H1 (cell line): ENCODE measurements at regions not wholly inside any gene's neighbourhood (a gene's known extent, or its start where the extent isn't known, plus 50 kb on each side); places are given as distances from the start of the nearest gene placed in this dataset.

Experiments used
- CTCF ChIA-PET: fragments of 300-600 bp; sonication (Branson Sonifier 250); formaldehyde crosslinking; loops from one replicate; lab custom pipeline; 2021; ENCODE audit not compliant: partially characterized antibody; lab: Charles Lee
- POLR2A ChIA-PET: fragments of 300-600 bp; sonication (Branson Sonifier 250); formaldehyde crosslinking; loops from one replicate; lab custom pipeline; 2021; ENCODE audit warnings: inconsistent platforms; ENCODE audit not compliant: partially characterized antibody; lab: Charles Lee
- DNase-seq, 2 experiments: peaks; one replicate each; pipeline versions ENCODE4 v3.0.0 to v3.0.0-alpha.2; 2010 to 2022; ENCODE audit warnings: low spot score in 2 of 2, low read depth in 1 of 2, mixed read lengths in 1 of 2
- FAIRE-seq: peaks from 2 replicates; lab custom pipeline; 2011; peaks lifted over from hg19 to GRCh38; lab: Jason Lieb, UNC
- H2AFZ ChIP-seq: 2 replicates; pipeline ENCODE4 v1.8.1; 2012; ENCODE audit warnings: low read length, inconsistent platforms
- H2AK5ac ChIP-seq: 2 replicates; pipeline ENCODE4 v1.6.1; 2013; ENCODE audit warnings: low read depth, low read length
- H2BK120ac ChIP-seq: replicated peaks from 2 replicates; pipeline ENCODE3; 2013; ENCODE audit warnings: low read depth, low read length, inconsistent platforms
- H2BK12ac ChIP-seq: 2 replicates; pipeline ENCODE4 v1.6.1; 2013; ENCODE audit warnings: low read depth, low read length
- H2BK15ac ChIP-seq: 2 replicates; pipeline ENCODE4 v1.6.1; 2013; ENCODE audit warnings: low read length
- H2BK20ac ChIP-seq: 2 replicates; pipeline ENCODE4 v1.6.1; 2013; ENCODE audit warnings: low read length
- H2BK5ac ChIP-seq: 2 replicates; pipeline ENCODE4 v1.6.1; 2013; ENCODE audit warnings: low read depth, low read length
- H3K14ac ChIP-seq: 2 replicates; pipeline ENCODE4 v1.6.1; 2013; ENCODE audit warnings: inconsistent platforms; ENCODE audit not compliant: insufficient read length
- H3K18ac ChIP-seq: 2 replicates; pipeline ENCODE4 v1.6.1; 2013; ENCODE audit warnings: low read length; ENCODE audit errors: extremely low read depth
- H3K23ac ChIP-seq: 2 replicates; pipeline ENCODE4 v1.6.1; 2013; ENCODE audit warnings: inconsistent platforms; ENCODE audit not compliant: insufficient read length
- H3K23me2 ChIP-seq: 2 replicates; pipeline ENCODE4 v1.6.1; 2013; ENCODE audit warnings: low read depth, low read length
- H3K27ac ChIP-seq: 2 replicates; pipeline ENCODE4 v1.6.1; 2011; ENCODE audit warnings: low read depth, low read length, inconsistent platforms
- H3K27me3 ChIP-seq, 4 experiments: replicated peaks in 1 of 4; 1 replicate in 1 of 4; 2 replicates in 3 of 4; pipeline versions ENCODE4 v1.6.1 to v1.8.1; 2011 to 2013; ENCODE audit warnings: low read length in 3 of 4, mild to moderate bottlenecking in 3 of 4, inconsistent platforms in 2 of 4, mixed read lengths in 2 of 4, moderate library complexity in 1 of 4; ENCODE audit not compliant: control insufficient read depth in 3 of 4, insufficient read depth in 3 of 4; ENCODE audit errors: extremely low read depth in 1 of 4
- H3K36me3 ChIP-seq, 4 experiments: 2 replicates each; pipeline versions ENCODE4 v1.6.1 to v1.8.1; 2011 to 2013; ENCODE audit warnings: mild to moderate bottlenecking in 4 of 4, low read length in 3 of 4, moderate library complexity in 2 of 4, control low read depth in 1 of 4, inconsistent platforms in 1 of 4; ENCODE audit not compliant: insufficient read depth in 4 of 4, control insufficient read depth in 2 of 4
- H3K4ac ChIP-seq: replicated peaks from 2 replicates; pipeline ENCODE3; 2013; ENCODE audit warnings: low read length, low read depth, mixed read lengths, inconsistent platforms; ENCODE audit not compliant: insufficient read length
- H3K4me1 ChIP-seq, 4 experiments: replicated peaks in 1 of 4; 1 replicate in 1 of 4; 2 replicates in 3 of 4; pipeline versions ENCODE4 v1.6.1 to v1.8.1; 2011 to 2013; ENCODE audit warnings: low read length in 3 of 4, inconsistent platforms in 2 of 4, mixed read lengths in 1 of 4; ENCODE audit not compliant: insufficient read depth in 4 of 4, control insufficient read depth in 3 of 4
- H3K4me2 ChIP-seq, 2 experiments: 2 replicates each; pipeline versions ENCODE4 v1.6.1 to v1.8.1; 2011 to 2013; ENCODE audit warnings: low read depth in 2 of 2, low read length in 2 of 2, control low read depth in 1 of 2, inconsistent platforms in 1 of 2, mild to moderate bottlenecking in 1 of 2; ENCODE audit not compliant: insufficient read depth in 1 of 2
- H3K4me3 ChIP-seq, 4 experiments: fragments of 200-600, 300-600 bp in 1 of 4; sonication (generic), shearing (Covaris generic), sonication (Bioruptor Twin) in 1 of 4; 2 replicates each; pipeline versions ENCODE4 v1.5.1 to v1.8.1; 2011 to 2016; ENCODE audit warnings: low read length in 4 of 4, low read depth in 3 of 4, control low read depth in 2 of 4, inconsistent platforms in 2 of 4, mild to moderate bottlenecking in 2 of 4, mixed read lengths in 1 of 4, moderate library complexity in 1 of 4; ENCODE audit not compliant: insufficient read depth in 2 of 4; ENCODE audit errors: extremely low read depth in 1 of 4
- H3K56ac ChIP-seq: replicated peaks from 2 replicates; pipeline ENCODE3; 2013; ENCODE audit warnings: low read depth, mild to moderate bottlenecking, mixed read lengths, low read length, inconsistent platforms; ENCODE audit not compliant: insufficient read length
- H3K79me1 ChIP-seq: 2 replicates; pipeline ENCODE4 v1.6.1; 2013; ENCODE audit warnings: low read depth, low read length, control low read depth
- H3K79me2 ChIP-seq, 2 experiments: 2 replicates each; pipeline versions ENCODE4 v1.6.1 to v1.8.1; 2012 to 2013; ENCODE audit warnings: low read length in 2 of 2, mild to moderate bottlenecking in 2 of 2, inconsistent platforms in 1 of 2; ENCODE audit not compliant: insufficient read depth in 2 of 2, control insufficient read depth in 1 of 2
- H3K9ac ChIP-seq, 4 experiments: replicated peaks in 1 of 4; 1 replicate in 1 of 4; 2 replicates in 3 of 4; pipeline versions ENCODE4 v1.6.1 to v1.8.1; 2011 to 2013; ENCODE audit warnings: low read depth in 3 of 4, low read length in 3 of 4, control low read depth in 2 of 4, mild to moderate bottlenecking in 2 of 4, moderate library complexity in 2 of 4, inconsistent platforms in 1 of 4; ENCODE audit errors: extremely low read depth in 1 of 4
- H3K9me3 ChIP-seq, 2 experiments: 2 replicates each; pipeline versions ENCODE4 v1.6.1 to v1.8.1; 2012 to 2013; ENCODE audit warnings: mild to moderate bottlenecking in 2 of 2, moderate library complexity in 2 of 2, control low read depth in 1 of 2, inconsistent platforms in 1 of 2, low read depth in 1 of 2, low read length in 1 of 2, mixed read lengths in 1 of 2; ENCODE audit not compliant: insufficient read depth in 2 of 2
- H4K20me1 ChIP-seq, 2 experiments: replicated peaks in 1 of 2; 2 replicates each; pipeline versions ENCODE3 to v1.8.1; 2011 to 2013; ENCODE audit warnings: inconsistent platforms in 2 of 2, low read length in 2 of 2, mild to moderate bottlenecking in 1 of 2; ENCODE audit not compliant: insufficient read depth in 2 of 2, control insufficient read depth in 1 of 2
- H4K5ac ChIP-seq: 2 replicates; pipeline ENCODE4 v1.6.1; 2013; ENCODE audit warnings: low read length, low read depth, mixed read lengths, inconsistent platforms; ENCODE audit not compliant: insufficient read length
- H4K8ac ChIP-seq: 2 replicates; pipeline ENCODE4 v1.8.0; 2013; ENCODE audit warnings: mild to moderate bottlenecking, moderate library complexity, low read length, inconsistent platforms; ENCODE audit not compliant: insufficient read depth; ENCODE audit errors: extremely low read depth
- H4K91ac ChIP-seq: replicated peaks from 2 replicates; pipeline ENCODE3; 2013; ENCODE audit warnings: low read length, mixed read lengths, inconsistent platforms; ENCODE audit not compliant: insufficient read length
- HDAC6 ChIP-seq: IDR thresholded peaks from one replicate; pipeline ENCODE4 v1.7.1; 2012; ENCODE audit warnings: low read depth, mild to moderate bottlenecking, inconsistent platforms, low read length, moderate library complexity
- KDM1A ChIP-seq: fragments of 200-600, 300-600 bp; sonication (generic); IDR thresholded peaks from 2 replicates; pipeline ENCODE4 v1.7.1; 2016; ENCODE audit warnings: mild to moderate bottlenecking, low read length, borderline replicate concordance
- NANOG ChIP-seq: IDR thresholded peaks from 2 replicates; pipeline ENCODE4 v1.6.1; 2011; ENCODE audit warnings: low read length, low read depth, mild to moderate bottlenecking, inconsistent platforms; ENCODE audit not compliant: insufficient read depth, poor library complexity, severe bottlenecking
- TAF7 ChIP-seq: optimal IDR thresholded peaks from 2 replicates; pipeline ENCODE3; 2011; ENCODE audit warnings: low read depth, mild to moderate bottlenecking, inconsistent platforms, low read length, moderate library complexity, borderline replicate concordance
- WGBS, 2 experiments: shearing (Covaris generic) in 1 of 2; methylation state at CpG; one replicate each; pipeline versions ENCODE4 v1.1.6 to v1.1.7; 2013 to 2015; ENCODE audit warnings: low lambda C conversion rate in 2 of 2, mixed read lengths in 2 of 2, inconsistent platforms in 1 of 2, low coverage in 1 of 2, missing lambda C conversion rate in 1 of 2; ENCODE audit not compliant: insufficient replicate concordance in 2 of 2, insufficient coverage in 1 of 2, insufficient read length in 1 of 2; ENCODE audit errors: extremely low coverage in 1 of 2, missing lambda C conversion rate in 1 of 2; 5-methylcytosine and 5-hydroxymethylcytosine counted together

DNA sequence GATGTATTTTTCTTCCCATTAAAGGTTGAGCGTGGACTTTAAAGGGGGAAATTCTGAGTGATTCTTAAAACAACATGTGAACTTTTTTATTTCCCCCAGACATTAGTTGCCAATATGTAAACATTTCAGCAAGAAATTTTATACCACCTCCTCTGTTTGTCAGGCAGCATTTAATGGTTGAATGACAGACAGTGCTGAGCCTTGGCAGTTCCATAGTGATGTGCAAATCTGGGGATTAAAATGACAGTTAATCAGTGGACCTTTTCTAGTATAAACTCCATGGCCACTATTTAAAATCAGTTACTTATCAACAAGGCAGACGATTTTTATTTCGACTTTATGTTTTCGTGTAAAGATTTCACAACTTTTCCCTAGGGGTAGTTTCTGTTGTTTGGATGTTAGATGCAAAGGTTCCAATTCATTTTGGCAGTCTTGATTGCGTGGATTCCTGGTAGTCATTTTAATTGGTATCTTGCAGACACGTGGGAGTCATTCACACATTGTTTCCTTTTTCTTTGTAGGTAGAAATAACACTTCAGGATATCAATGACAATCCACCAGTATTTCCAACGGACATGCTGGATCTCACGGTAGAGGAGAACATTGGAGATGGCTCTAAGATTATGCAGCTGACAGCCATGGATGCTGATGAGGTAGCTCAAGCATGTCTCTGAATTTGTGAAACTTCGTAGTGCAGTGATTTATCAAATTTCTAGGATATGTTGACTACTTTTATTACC is 83.7 kb downstream of the FAT4 start:
- no peak overlapping the region for H3K14ac ChIP-seq
- H3K27me3 ChIP-seq, result no peaks in the 10 kb centered on the region
- no peak overlapping the region for H3K56ac ChIP-seq
- H3K79me2 ChIP-seq, result no peaks in the 10 kb centered on the region
- H2BK120ac ChIP-seq, result no peak overlapping the region
- no peak for FAIRE-seq
- H3K79me1 ChIP-seq, result no peaks in the 10 kb centered on the region
- no peak overlapping the region for H3K27ac ChIP-seq
- no peak overlapping the region for H4K8ac ChIP-seq
- H3K4me1 ChIP-seq, result no peaks in the 10 kb centered on the region
- H2BK12ac ChIP-seq, result no peak overlapping the region
- no peak overlapping the region for H4K91ac ChIP-seq
- H2AK5ac ChIP-seq, result no peak overlapping the region
- no peaks in the 10 kb centered on the region for H3K9me3 ChIP-seq
- no peak overlapping the region for H2BK20ac ChIP-seq
- H2BK15ac ChIP-seq, result no peak overlapping the region
- 81% methylated on average over 9 of the region's 9 CpGs; no CpG with 5 or more reads in 1 of the 2 experiments for WGBS, 2 experiments
- H3K23ac ChIP-seq, result no peak overlapping the region
- TF ChIP-seq TAF7, result no peak
- TF ChIP-seq HDAC6, result no peak
- TF ChIP-seq KDM1A, result no peak
- no peak for TF ChIP-seq NANOG
- TF ChIP-seq, all 59 proteins: peak for 0
- no peak overlapping the region for H3K18ac ChIP-seq
- H2BK5ac ChIP-seq, result no peak overlapping the region
- H4K20me1 ChIP-seq, result no peaks in the 10 kb centered on the region
- DNase-seq, result no peak
- no peak overlapping the region for H4K5ac ChIP-seq
- ChIA-PET POLR2A (no interaction called here), CTCF (interaction anchor here (0.6 to 1.1 kb wide), 3 partner anchors 8 to 254 kb away, joined by 3 read pairs; no protein-coding TSS in a partner anchor)
- no peak overlapping the region for H3K4me3 ChIP-seq
- no peak overlapping the region for H3K9ac ChIP-seq
- no peak overlapping the region for H2AFZ ChIP-seq
- no peaks in the 10 kb centered on the region for H3K23me2 ChIP-seq
- H3K4ac ChIP-seq, result no peak overlapping the region
- H3K36me3 ChIP-seq, result no peaks in the 10 kb centered on the region
- H3K4me2 ChIP-seq, result no peak overlapping the region
